Calu3 (cell line): ENCODE measurements at regions not wholly inside any gene's neighbourhood (a gene's known extent, or its start where the extent isn't known, plus 50 kb on each side); places are given as distances from the start of the nearest gene placed in this dataset.

ENCODE experiments used
- BruUV-seq: library from RNA; stranded (reverse); fragments of 400-500 nt; replicated peaks from 2 replicates; lab custom pipeline; 2021; lab: Mats Ljungman, UMichigan
- CTCF ChIA-PET: fragments of 300-600 bp; sonication (Branson Sonifier 250); formaldehyde crosslinking; loops from one replicate; lab custom pipeline; 2022; ENCODE audit warnings: antibody characterized with exemption; lab: Charles Lee
- DNase-seq: peaks from one replicate; pipeline ENCODE4 v3.0.0; 2022
- H3K27ac Mint-ChIP-seq: one replicate; pipeline ENCODE4 v1.8.0; 2022; ENCODE audit warnings: mixed read lengths; ENCODE audit not compliant: unreplicated experiment
- H3K27me3 Mint-ChIP-seq: one replicate; pipeline ENCODE4 v1.8.0; 2022; ENCODE audit warnings: mixed read lengths; ENCODE audit not compliant: unreplicated experiment
- H3K36me3 Mint-ChIP-seq: one replicate; pipeline ENCODE4 v1.8.0; 2022; ENCODE audit warnings: mild to moderate bottlenecking, moderate library complexity, mixed read lengths; ENCODE audit not compliant: insufficient read depth, unreplicated experiment
- H3K4me1 Mint-ChIP-seq: one replicate; pipeline ENCODE4 v1.8.0; 2022; ENCODE audit warnings: mild to moderate bottlenecking, low read depth, mixed read lengths; ENCODE audit not compliant: unreplicated experiment
- H3K4me3 Mint-ChIP-seq: one replicate; pipeline ENCODE4 v1.8.0; 2022; ENCODE audit warnings: mild to moderate bottlenecking, low read depth, moderate library complexity, mixed read lengths; ENCODE audit not compliant: unreplicated experiment
- H3K9me3 Mint-ChIP-seq: one replicate; pipeline ENCODE4 v1.8.0; 2022; ENCODE audit warnings: low read depth, mixed read lengths; ENCODE audit not compliant: unreplicated experiment
- intact Hi-C: fragments of 100-400 bp; cut with micrococcal nuclease; formaldehyde crosslinking; loops from one replicate; pipeline ENCODE4 v1.10.0; 2022; ENCODE audit not compliant: unreplicated experiment
- TF ChIP-seq, protein P1 (sequence below): fragments of 200-600 bp; IDR thresholded peaks from one replicate; pipeline ENCODE4 v1.8.0; 2022; ENCODE audit warnings: antibody characterized with exemption; ENCODE audit not compliant: unreplicated experiment

DNA sequence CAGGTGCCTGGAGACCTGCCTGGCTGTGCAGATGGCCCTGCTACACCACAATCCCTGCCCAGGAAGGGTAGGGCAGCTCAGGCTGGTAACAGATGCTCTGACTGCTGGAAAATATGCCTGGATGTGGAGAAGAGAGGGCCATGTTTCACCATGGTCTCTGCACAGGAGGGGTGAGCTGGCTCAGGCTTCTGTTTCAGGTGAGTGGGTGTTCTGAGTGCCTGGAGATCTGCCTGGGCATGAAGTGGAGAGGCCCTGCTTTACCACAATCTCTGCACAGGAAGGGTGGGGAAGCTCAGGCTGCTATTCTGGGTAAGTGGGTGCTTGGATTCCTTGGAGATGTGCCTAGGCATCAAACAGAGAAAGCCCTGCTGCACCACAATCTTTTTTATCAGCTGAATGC, 350.1 kb downstream of the KIF20B start:
- TF ChIP-seq, protein P1, sequence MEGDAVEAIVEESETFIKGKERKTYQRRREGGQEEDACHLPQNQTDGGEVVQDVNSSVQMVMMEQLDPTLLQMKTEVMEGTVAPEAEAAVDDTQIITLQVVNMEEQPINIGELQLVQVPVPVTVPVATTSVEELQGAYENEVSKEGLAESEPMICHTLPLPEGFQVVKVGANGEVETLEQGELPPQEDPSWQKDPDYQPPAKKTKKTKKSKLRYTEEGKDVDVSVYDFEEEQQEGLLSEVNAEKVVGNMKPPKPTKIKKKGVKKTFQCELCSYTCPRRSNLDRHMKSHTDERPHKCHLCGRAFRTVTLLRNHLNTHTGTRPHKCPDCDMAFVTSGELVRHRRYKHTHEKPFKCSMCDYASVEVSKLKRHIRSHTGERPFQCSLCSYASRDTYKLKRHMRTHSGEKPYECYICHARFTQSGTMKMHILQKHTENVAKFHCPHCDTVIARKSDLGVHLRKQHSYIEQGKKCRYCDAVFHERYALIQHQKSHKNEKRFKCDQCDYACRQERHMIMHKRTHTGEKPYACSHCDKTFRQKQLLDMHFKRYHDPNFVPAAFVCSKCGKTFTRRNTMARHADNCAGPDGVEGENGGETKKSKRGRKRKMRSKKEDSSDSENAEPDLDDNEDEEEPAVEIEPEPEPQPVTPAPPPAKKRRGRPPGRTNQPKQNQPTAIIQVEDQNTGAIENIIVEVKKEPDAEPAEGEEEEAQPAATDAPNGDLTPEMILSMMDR: no peak
- Mint-ChIP-seq H3K27me3 (no peaks in the 10 kb centered on the region), H3K9me3 (no peaks in the 10 kb centered on the region), H3K4me3 (no peak overlapping the region), H3K27ac (no peak overlapping the region), H3K4me1 (peaks cover 15% of the 10 kb centered on the region), H3K36me3 (no peaks in the 10 kb centered on the region)
- CTCF ChIA-PET: no interaction called here
- BruUV-seq: no TSS peak
- no peak for DNase-seq
- intact Hi-C loops: no loop called here

DNA sequence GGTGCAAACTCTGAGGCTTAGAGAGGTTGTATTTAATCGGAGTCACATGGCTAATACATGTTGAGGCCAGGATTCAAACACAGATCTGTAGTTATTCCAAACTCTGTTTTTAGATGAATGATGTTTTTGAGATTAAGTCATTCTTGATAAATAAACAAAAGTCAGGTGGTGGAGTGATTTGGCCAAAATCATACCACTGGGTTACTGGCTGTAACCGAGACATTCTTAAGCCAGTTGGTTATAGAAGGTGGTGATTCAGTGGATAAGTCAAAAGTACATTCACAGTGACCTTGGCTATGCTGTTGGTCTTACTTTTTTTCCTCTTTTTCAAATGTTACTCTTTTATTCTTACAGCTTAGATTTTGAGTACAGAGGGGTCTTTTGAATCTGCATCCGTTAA, 361.4 kb downstream of the KIF20B start:
- intact Hi-C loops: no loop called here
- no peaks in the 10 kb centered on the region for H3K9me3 Mint-ChIP-seq
- H3K27me3 Mint-ChIP-seq: no peaks in the 10 kb centered on the region
- DNase-seq: no peak
- no peak overlapping the region for H3K4me3 Mint-ChIP-seq
- BruUV-seq: no TSS peak
- H3K36me3 Mint-ChIP-seq: no peaks in the 10 kb centered on the region
- H3K27ac Mint-ChIP-seq: no peak overlapping the region
- TF ChIP-seq, protein P1: no peak
- CTCF ChIA-PET: no interaction called here
- no peaks in the 10 kb centered on the region for H3K4me1 Mint-ChIP-seq

DNA sequence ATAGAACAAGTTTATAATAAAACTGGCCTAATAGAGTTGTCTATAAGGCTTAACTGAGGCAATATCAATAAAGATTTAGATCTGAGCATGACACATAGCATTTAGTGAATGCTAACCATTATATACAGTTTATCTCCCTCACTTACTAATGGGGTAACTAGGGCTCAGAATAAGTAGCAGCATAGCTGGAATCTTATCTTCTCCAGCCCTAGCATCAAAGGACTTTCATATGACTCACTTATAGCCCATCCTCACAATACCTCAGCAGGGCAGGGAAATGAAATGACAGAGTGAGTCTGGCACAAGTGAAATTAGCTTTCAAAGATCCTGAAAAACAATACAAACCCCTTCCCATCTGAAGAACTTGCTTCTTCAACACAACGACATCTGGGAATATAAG, 362.9 kb downstream of the KIF20B start:
- TF ChIP-seq, protein P1: no peak
- no peak for DNase-seq
- H3K4me3 Mint-ChIP-seq: no peak overlapping the region
- H3K27ac Mint-ChIP-seq: no peak overlapping the region
- H3K4me1 Mint-ChIP-seq: no peaks in the 10 kb centered on the region
- no peaks in the 10 kb centered on the region for H3K36me3 Mint-ChIP-seq
- H3K9me3 Mint-ChIP-seq: peaks cover 2% of the 10 kb centered on the region
- intact Hi-C loops: no loop called here
- CTCF ChIA-PET: no interaction called here
- H3K27me3 Mint-ChIP-seq: no peaks in the 10 kb centered on the region
- BruUV-seq: no TSS peak

DNA sequence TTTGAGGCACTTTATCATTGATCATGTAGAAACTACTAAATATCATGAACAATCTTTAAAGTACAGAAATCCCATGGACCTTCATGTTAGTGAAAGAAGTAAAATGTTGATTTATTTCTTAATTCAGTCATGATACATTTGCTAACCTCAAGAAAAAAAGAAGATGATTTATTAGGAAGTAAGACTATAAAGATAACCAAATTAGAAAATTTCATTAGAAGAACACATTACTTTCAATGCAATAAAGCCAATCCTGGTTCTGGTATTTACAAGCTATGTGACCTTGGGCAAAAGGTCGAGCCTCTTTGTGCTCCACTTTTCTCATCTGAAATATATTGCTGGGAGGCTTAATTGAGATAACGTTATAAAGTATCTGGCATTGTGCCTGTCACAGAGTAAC, 365.0 kb downstream of the KIF20B start:
- H3K4me3 Mint-ChIP-seq: no peak overlapping the region
- no TSS peak for BruUV-seq
- TF ChIP-seq, protein P1: no peak

More for the DNA sequence above, 365.0 kb downstream of the KIF20B start:
- Mint-ChIP-seq H3K9me3 (peaks cover 2% of the 10 kb centered on the region), H3K36me3 (no peaks in the 10 kb centered on the region), H3K27ac (no peak overlapping the region), H3K27me3 (no peaks in the 10 kb centered on the region), H3K4me1 (no peaks in the 10 kb centered on the region)
- intact Hi-C loops: no loop called here
- no peak for DNase-seq
- CTCF ChIA-PET: no interaction called here
